ENCODE measurements at regions not wholly inside any gene's neighbourhood (a gene's known extent, or its start where the extent isn't known, plus 50 kb on each side); places are given as distances from the start of the nearest gene placed in this dataset.

- TF ChIP-seq CTCF (IDR thresholded peaks at IDR 0.05) (no peak), POLR2A (IDR thresholded peaks at IDR 0.05) (no peak), POLR2AphosphoS5 (IDR thresholded peaks at IDR 0.05) (no peak)
These were observed 87.0 kb downstream of the EFNB1 start for GRCh38 chrX:68915778-68916177.

Data from sigmoid colon (tissue), 4 donors.